HEK293 (cell line): ENCODE measurements at regions not wholly inside any gene's neighbourhood (a gene's known extent, or its start where the extent isn't known, plus 50 kb on each side); places are given as distances from the start of the nearest gene placed in this dataset.

Experiments
- GLI4 ChIP-seq: fragments of 450-650 bp; formaldehyde crosslinking; IDR thresholded peaks from 2 replicates; pipeline ENCODE4 v1.5.1; 2016; ENCODE audit warnings: missing biosample characterization, missing genetic modification characterization
- HOXA7 ChIP-seq: sonication (generic); formaldehyde crosslinking; IDR thresholded peaks from 2 replicates; pipeline ENCODE4 v1.8.1; 2022; ENCODE audit warnings: missing genetic modification reagents, borderline replicate concordance
- KLF10 ChIP-seq: fragments of 450-650 bp; IDR thresholded peaks from 2 replicates; pipeline ENCODE4 v1.5.1; 2018; ENCODE audit warnings: missing biosample characterization, mild to moderate bottlenecking, missing genetic modification characterization
- MEIS1 ChIP-seq: sonication (generic); formaldehyde crosslinking; IDR thresholded peaks from 2 replicates; pipeline ENCODE4 v1.8.1; 2022; ENCODE audit warnings: missing genetic modification reagents, mild to moderate bottlenecking, borderline replicate concordance
- ZNF221 ChIP-seq: fragments of 450-650 bp; formaldehyde crosslinking; IDR thresholded peaks from 2 replicates; pipeline ENCODE4 v1.5.1; 2017; ENCODE audit warnings: missing biosample characterization, missing genetic modification characterization, borderline replicate concordance
- ZNF23 ChIP-seq: fragments of 450-650 bp; formaldehyde crosslinking; IDR thresholded peaks from 2 replicates; pipeline ENCODE4 v1.5.1; 2016; ENCODE audit warnings: missing biosample characterization, missing genetic modification characterization, borderline replicate concordance
- TF ChIP-seq, protein P1 (sequence below): fragments of 450-650 bp; formaldehyde crosslinking; IDR thresholded peaks from 2 replicates; pipeline ENCODE4 v1.5.1; 2016; ENCODE audit warnings: missing biosample characterization, missing genetic modification characterization
- TF ChIP-seq, protein P2 (sequence below): fragments of 450-650 bp; formaldehyde crosslinking; IDR thresholded peaks from 2 replicates; pipeline ENCODE4 v1.5.1; 2016; ENCODE audit warnings: missing biosample characterization, missing genetic modification characterization
- TF ChIP-seq, protein P3 (sequence below): fragments of 450-650 bp; formaldehyde crosslinking; IDR thresholded peaks from 2 replicates; pipeline ENCODE4 v1.5.1; 2016; ENCODE audit warnings: missing biosample characterization, missing genetic modification characterization, borderline replicate concordance
- TF ChIP-seq, protein P4 (sequence below): fragments of 450-650 bp; formaldehyde crosslinking; IDR thresholded peaks from 2 replicates; pipeline ENCODE4 v1.5.1; 2016; ENCODE audit warnings: missing biosample characterization, missing genetic modification characterization

DNA sequence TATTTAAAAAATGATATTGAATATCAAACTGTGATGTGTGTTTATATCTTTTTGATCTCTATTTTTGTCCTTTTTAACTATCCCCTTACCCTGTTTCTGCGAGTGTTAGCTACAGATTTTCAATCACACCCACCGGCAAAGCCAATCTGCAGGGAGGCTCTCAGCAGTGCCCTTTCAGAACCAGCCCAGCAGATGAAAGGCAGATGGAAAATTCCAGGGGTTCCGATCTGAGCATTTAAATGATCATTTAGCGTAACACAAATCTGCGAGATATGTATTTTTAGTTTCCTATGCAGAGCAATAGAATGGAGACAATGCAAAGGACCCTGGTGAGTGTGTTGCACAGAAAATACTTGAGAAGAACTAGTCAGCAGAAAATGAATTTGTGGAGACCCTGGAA, 2170.5 kb upstream of the PIK3C3 start:
- TF ChIP-seq, protein P1, sequence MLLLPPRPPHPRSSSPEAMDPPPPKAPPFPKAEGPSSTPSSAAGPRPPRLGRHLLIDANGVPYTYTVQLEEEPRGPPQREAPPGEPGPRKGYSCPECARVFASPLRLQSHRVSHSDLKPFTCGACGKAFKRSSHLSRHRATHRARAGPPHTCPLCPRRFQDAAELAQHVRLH (tag by site-specific recombination): no peak
- TF ChIP-seq, protein P2, sequence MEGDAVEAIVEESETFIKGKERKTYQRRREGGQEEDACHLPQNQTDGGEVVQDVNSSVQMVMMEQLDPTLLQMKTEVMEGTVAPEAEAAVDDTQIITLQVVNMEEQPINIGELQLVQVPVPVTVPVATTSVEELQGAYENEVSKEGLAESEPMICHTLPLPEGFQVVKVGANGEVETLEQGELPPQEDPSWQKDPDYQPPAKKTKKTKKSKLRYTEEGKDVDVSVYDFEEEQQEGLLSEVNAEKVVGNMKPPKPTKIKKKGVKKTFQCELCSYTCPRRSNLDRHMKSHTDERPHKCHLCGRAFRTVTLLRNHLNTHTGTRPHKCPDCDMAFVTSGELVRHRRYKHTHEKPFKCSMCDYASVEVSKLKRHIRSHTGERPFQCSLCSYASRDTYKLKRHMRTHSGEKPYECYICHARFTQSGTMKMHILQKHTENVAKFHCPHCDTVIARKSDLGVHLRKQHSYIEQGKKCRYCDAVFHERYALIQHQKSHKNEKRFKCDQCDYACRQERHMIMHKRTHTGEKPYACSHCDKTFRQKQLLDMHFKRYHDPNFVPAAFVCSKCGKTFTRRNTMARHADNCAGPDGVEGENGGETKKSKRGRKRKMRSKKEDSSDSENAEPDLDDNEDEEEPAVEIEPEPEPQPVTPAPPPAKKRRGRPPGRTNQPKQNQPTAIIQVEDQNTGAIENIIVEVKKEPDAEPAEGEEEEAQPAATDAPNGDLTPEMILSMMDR (tag by site-specific recombination): no peak
- TF ChIP-seq, protein P3, sequence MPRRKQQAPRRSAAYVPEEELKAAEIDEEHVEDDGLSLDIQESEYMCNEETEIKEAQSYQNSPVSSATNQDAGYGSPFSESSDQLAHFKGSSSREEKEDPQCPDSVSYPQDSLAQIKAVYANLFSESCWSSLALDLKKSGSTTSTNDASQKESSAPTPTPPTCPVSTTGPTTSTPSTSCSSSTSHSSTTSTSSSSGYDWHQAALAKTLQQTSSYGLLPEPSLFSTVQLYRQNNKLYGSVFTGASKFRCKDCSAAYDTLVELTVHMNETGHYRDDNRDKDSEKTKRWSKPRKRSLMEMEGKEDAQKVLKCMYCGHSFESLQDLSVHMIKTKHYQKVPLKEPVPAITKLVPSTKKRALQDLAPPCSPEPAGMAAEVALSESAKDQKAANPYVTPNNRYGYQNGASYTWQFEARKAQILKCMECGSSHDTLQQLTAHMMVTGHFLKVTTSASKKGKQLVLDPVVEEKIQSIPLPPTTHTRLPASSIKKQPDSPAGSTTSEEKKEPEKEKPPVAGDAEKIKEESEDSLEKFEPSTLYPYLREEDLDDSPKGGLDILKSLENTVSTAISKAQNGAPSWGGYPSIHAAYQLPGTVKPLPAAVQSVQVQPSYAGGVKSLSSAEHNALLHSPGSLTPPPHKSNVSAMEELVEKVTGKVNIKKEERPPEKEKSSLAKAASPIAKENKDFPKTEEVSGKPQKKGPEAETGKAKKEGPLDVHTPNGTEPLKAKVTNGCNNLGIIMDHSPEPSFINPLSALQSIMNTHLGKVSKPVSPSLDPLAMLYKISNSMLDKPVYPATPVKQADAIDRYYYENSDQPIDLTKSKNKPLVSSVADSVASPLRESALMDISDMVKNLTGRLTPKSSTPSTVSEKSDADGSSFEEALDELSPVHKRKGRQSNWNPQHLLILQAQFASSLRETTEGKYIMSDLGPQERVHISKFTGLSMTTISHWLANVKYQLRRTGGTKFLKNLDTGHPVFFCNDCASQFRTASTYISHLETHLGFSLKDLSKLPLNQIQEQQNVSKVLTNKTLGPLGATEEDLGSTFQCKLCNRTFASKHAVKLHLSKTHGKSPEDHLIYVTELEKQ (tag by site-specific recombination): no peak
- TF ChIP-seq GLI4 (tag by site-specific recombination): no peak
- TF ChIP-seq MEIS1: no peak
- no peak for TF ChIP-seq ZNF221 (tag by site-specific recombination)
- TF ChIP-seq HOXA7: no peak
- no peak for TF ChIP-seq KLF10 (tag by site-specific recombination)
- TF ChIP-seq, protein P4, sequence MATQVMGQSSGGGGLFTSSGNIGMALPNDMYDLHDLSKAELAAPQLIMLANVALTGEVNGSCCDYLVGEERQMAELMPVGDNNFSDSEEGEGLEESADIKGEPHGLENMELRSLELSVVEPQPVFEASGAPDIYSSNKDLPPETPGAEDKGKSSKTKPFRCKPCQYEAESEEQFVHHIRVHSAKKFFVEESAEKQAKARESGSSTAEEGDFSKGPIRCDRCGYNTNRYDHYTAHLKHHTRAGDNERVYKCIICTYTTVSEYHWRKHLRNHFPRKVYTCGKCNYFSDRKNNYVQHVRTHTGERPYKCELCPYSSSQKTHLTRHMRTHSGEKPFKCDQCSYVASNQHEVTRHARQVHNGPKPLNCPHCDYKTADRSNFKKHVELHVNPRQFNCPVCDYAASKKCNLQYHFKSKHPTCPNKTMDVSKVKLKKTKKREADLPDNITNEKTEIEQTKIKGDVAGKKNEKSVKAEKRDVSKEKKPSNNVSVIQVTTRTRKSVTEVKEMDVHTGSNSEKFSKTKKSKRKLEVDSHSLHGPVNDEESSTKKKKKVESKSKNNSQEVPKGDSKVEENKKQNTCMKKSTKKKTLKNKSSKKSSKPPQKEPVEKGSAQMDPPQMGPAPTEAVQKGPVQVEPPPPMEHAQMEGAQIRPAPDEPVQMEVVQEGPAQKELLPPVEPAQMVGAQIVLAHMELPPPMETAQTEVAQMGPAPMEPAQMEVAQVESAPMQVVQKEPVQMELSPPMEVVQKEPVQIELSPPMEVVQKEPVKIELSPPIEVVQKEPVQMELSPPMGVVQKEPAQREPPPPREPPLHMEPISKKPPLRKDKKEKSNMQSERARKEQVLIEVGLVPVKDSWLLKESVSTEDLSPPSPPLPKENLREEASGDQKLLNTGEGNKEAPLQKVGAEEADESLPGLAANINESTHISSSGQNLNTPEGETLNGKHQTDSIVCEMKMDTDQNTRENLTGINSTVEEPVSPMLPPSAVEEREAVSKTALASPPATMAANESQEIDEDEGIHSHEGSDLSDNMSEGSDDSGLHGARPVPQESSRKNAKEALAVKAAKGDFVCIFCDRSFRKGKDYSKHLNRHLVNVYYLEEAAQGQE (tag by site-specific recombination): no peak
- TF ChIP-seq ZNF23 (tag by site-specific recombination): no peak
